Esophagus mucosa (tissue), 1 donor: ENCODE measurements at regions not wholly inside any gene's neighbourhood (a gene's known extent, or its start where the extent isn't known, plus 50 kb on each side); places are given as distances from the start of the nearest gene placed in this dataset.
"Not testable (repeated sequence)": the region's sequence is repeated elsewhere in the genome, so short reads cannot be mapped to it uniquely, and the experiment has no call there.

Experiments
- ATAC-seq: fragments of 200-7000 bp; cut with Tn5 transposase; one replicate; pipeline ENCODE4 v1.9.1; 2020
- donor health status: DM: yes; HTN: yes; CAD: no.

DNA sequence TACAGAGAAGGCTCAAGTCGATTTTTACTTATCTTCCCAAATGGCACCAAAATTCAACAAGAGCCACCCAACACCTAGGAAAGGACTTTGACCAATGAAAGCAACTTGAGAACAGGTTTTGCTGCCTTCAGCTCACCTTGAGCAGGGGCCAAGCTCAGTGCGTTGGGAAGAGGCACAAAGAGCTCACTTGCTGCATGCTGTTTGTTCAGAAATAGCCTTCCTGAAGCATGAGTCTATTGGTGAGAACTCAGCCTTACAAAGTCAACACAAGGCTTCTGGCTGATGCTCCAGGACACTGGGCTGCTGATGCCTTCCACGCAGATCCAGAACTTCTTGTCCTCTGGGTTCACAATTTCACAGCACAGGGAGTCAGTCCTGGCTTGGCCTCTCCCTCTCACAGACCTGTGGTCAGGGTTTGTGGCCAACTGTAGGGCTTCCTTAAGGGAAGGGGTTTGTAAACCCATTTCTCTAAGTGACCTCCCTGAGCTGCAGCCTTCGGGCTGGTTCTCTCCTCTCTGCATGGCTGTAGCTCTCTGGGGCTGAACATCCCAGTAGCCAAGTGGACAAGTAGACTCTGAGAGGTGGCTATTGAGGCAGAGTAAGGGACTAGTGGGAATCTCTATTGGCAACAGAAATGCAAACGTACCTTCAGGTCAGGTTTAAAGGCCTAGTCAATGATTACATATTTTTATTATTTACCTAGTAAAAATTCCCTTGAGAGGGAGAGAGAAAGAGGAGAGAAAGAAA is 124.7 kb upstream of the GATA6 start:
- no peak for ATAC-seq

DNA sequence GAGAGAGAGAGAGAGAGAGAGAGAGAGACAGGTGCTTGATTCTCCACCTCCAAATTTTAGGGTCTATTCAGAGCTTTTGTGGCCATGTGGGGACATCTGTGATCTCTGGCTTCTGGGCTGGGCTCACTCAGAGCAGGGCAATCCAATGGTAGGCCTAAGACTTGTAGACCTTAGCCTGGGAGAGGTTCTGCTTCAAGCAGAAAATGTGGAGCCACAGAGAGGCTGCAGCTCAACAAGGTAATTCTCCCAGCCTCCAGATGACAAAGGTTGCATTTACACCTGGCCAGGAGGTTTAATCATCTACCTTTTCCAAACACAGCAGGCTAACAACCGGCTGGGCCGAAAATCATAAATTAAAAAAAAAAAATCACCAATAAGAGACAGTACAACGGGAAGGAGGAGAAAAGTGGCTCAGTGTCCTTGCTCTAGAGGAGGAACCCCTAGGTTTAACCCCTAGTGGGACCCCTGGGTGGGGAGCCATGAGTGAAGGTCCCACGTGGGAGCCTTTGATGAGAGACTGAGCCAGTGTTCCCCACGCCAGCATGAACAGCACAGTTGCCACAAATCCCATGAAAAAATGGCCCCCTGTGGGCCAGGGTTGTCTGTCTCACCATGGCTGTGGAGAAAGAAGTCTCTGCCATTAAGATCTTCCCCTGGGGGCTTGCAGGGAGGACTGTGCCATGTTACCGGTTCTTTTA is 124.0 kb upstream of the GATA6 start:
- no peak for ATAC-seq

DNA sequence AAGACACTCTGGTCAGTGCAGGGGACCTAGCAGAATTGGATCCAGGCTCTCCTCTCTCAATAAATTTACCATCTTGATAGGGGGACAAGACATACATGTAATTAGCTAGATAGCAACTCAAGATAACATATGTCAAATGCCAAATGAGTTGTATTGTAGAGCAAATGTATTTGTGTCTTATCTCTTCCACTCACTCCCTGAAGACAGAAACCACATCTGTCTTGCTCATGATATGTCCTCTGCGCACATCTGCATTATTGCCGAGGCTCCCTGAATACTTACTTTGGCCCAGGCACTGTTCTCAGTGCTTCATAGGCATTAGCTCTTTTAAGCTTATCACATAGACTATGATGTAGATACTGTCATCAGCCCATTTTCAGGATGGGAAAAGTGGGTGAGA is 122.9 kb upstream of the GATA6 start:
- ATAC-seq: no peak

DNA sequence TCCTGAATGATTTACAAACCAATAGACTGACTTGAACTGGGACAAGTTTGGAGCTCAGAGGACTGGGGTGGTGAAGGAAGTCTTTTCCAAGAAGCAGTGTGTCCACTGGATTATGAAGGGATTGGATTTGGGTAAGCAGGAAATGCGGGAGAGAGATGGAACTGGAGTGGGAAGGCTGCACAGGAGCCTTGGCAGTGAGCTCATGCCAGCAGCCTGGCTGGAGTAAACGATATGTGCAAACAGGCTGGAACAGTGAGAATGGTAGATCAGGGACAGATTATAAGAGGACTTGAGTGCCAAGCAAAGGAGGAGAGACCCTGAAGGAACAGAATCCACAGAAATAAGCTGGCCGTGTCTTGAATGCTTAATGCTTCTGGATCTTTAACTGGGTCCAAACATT is 121.9 kb upstream of the GATA6 start:
- no peak for ATAC-seq

DNA sequence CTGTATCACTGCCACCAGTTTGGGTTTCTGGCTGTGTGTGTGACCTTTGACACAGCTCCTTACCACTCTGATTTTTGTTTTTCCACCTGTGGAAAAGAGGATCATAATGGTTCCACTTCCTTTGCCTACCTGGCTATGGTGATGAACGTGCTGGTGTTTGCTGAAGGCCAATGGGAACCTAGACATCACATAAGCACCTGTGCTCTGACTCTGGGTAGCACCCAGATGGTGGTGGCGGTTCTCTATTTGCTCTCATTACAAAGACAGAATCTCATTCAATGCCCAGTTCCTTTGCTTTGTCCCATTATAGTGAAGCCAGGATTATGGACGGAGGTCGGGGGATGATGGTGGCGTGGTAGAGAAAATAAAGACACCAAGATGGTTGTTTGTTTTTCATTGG is 121.2 kb upstream of the GATA6 start:
- ATAC-seq: no peak

DNA sequence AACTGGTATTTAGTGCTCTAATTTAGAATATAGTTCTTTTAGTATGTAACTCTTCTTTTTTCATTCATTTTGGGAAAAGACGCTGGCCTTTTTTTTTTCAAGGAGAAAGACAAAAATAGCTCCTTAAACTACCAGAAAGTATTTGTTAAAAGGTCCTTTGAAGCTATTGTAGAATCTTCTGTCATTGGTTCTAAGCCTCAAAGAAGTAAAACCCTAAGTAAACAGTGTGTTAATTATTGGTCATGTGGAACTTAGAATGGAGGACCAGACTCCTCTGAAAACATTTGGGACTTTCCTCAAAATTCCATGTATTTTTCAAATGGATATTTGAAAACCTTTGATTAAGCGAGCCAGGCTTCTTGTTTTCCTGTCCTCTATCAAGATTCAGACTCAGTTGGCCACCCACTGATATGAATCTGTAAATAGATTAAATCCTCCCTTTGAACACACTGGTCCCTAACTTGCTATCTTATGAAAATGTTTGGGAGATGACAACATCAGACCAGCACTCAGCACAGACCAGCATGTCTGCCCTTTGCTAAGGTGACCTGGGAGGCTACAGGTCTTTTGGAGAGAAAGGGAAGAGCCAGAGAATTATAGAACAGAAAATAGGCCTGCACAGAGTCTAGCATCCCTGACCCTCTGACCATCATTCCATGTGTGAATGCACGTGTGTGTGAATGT is 120.3 kb upstream of the GATA6 start:
- no peak for ATAC-seq

DNA sequence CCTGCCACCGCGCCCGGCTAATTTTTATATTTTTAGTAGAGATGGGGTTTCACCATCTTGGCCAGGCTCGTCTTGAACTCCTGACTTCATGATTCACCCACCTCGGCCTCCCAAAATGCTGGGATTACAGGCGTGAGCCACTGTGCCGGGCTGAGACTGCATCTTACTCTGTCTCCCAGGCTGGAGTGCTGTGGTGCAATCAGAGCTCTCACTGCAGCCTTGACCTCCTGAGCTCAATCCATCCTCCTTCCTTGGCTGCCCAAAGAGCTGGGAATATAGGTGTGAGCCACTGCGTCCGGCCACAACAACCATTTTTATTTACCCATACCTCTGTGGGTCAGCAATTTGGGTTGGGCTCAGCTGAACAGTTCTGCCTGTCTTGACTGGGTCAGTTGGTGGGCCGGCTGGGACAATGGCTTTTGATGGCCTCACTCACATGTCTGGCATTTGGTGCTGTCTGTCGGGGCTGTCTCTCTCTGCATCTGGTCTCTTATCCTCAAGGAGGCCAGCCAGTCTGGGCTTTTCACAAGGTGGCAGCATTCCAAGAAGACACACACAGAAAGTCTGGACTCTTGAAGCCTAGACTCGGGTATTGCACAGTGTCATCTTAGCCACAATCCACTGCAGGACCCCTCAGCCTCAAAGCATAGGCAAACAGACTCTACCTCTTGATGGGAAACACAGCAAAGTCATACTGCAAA is 116.8 kb upstream of the GATA6 start:
- ATAC-seq: no peak

DNA sequence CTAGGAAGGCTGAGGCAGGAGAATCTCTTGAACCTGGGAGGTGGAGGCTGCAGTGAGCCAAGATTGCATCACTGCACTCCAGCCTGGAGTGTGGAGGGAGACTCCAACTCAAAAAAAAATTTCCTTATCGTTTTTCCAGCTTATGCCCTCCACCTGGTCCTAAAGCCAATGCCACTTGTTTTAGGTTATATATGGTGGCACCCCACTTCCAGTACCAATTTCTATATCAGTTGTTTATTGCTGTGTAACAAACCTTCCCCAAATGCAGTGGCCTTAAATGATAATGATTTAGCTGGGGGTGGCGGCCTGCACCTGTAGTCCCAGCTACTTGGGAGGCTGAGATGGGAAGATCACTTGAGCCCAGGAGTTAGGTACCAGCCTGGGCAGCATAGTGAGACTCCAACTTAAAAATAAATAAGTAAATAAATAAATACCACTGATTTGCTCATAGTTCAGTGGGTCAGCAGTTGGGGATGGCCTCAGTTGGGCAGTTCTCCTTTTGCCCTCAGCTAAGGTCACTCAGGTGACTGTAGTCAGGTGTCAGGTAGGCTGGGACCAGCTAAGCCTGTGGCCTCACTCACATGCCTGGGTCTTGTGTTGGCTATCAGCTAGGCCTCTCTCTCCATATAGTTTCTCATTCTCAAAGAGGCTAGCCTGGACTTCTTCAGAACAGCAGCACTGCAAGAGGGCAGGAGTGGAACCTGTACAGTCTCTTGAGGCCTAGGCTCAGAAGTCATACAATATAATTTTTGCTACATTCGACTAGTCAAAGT is 113.7 kb upstream of the GATA6 start:
- ATAC-seq: no peak

DNA sequence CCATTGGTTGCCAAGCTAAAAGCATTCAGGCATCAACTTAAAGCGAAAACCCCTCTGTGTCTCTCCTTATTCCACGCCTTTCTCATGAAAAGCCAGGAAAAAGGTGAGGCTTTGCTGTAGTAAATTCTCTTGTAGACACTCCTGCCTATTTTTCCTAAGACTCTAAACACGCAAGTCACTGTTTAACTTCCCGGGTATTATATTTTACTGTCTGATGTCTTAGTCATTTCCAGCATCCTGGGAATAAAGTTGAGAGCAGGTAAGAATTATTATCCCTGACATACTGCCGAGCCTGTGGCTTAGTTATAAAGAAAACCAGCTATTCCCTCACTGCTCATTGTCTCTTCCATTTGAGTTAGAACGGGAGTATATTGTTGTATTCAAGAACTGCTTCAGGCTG is 112.4 kb upstream of the GATA6 start:
- no peak for ATAC-seq

DNA sequence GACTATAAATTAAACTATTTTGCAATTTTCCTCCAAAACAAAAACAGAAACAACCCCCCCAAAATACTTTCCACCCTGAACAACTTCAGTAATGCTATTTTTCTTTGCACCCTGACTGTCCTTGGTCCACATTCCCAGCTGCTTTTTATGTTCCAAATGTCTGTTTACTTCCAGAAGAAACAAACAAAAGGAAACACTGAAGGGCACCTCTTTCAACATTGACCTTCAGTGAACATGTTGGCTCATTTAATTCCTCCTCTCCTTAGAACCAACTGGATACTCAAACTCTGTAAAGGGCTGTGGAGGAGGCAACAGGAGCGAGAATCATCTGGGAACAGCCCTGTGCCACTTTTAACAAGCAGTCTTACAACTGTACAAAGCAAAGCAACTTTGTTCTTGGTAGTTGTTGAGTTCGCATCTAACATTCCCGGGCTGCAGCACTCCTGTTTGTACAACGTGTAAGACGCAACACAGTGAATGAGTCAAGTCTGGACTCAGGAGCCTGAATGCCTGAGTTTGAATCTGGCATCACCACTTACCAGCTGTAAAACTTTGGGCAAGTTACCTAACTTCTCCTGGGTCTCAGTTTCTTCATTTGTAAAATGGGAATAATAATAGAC is 111.4 kb upstream of the GATA6 start:
- no peak for ATAC-seq

DNA sequence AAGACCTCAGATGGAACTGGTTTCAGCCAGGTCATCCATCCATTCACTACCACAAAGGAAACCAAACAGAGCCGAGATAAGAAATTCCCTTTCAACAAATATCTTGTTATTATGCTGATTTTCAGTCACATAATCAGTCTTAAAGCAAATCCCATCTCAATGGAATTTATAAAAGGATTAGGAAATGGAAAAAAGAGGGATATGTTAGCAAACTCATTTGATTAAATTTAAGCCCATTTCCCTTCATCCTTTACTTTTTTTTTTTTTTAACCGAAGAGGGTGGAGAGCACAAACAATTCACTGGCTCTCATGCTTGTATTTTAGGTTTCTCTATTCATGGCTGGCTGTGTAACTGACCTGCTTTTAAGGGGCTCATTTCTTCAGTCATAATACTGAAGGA is 109.0 kb upstream of the GATA6 start:
- no peak for ATAC-seq

DNA sequence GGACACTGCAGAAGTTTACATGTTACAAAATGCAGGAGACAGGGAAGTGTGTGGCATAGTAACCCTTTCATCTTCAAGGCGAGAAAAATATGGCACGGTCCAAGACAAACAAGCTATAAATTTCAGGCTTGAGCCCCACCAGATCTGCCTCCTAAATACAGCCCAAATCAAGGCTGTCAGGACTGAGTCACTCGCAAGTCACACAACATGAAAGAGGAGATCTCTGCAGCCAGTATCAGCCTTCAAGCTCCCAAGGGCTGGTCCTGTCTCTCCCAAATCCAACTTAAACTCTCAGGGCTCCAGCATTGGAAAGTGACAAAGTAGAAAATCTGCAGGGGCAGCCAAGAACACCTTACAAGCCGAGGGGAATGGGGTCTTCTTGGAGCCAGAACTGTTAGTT is 106.3 kb upstream of the GATA6 start:
- ATAC-seq: no peak

DNA sequence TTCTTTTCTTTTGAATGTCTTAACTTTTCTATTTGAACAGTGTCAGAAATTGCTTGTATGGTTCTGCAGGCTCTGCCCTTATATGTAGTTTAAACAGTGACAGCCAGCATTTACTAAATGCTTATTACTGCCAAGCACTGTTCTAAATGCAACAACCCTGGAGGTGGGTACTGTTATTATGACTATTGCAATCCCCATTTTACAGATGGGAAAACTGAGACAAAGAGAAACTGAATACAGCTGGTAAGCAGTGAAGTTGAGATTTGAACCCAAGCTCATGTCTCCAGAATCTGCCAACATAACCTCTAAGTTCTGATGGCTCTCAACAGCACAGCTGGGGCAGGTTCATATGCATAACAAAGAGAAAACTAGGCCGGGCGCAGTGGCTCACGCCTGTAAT is 105.7 kb upstream of the GATA6 start:
- no peak for ATAC-seq

DNA sequence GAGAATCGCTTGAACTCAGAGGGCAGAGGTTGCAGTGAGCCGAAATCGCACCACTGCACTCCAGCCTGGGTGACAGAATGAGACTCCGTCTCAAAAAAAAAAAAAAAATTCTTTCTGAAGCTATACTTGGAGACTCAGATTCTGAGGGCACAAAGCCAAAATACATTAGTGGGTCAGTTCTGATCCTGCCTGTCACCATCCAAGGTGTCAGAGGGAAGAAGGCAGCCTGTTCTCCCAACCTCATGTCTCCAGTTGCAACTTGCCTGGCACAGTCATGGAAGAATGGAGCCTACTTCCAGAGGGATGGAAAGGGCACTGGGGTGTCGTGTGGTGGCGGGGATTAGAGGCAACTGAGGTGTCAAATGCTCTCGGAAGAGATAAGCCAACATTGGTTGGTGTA is 104.8 kb upstream of the GATA6 start:
- ATAC-seq: no peak

DNA sequence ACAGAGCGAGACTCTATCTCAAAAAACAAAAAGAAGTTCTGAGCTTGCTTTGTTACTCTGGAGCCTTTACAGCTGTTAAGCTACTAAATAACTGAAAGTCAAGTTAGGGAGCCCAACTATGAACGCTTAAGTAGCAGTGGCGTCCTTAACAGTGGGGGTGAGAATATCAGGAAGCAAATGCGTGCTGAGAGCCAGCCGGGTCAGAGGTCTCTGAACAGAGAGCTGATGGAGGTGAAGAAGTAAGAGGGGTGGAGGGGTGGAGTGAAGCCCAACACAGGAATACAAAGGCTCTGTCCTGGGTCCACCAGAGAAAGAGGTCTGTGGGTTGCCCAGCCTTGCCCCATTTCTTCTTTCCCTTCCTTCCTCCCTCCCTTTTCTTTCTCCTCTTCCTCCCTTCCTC is 104.1 kb upstream of the GATA6 start:
- ATAC-seq: no peak

DNA sequence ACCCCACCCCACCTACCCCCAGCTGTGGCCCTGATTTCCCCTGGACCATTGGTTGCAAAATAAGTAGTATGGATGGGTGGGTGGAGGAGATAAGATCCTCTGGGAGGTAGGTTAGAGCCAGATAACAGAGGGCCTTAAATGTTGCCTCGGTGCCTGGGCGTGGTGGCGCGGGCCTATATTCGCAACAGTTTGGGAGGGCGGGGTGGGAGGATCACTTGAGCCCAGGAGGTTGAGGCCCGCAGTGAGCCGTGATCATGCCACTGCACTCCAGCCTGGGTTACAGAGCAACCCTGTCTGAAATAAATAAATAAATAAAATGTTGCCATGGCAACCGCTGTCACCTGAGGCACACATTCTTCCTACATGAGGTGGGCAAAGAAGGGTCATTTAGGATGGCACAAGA is 103.3 kb upstream of the GATA6 start:
- no peak for ATAC-seq

DNA sequence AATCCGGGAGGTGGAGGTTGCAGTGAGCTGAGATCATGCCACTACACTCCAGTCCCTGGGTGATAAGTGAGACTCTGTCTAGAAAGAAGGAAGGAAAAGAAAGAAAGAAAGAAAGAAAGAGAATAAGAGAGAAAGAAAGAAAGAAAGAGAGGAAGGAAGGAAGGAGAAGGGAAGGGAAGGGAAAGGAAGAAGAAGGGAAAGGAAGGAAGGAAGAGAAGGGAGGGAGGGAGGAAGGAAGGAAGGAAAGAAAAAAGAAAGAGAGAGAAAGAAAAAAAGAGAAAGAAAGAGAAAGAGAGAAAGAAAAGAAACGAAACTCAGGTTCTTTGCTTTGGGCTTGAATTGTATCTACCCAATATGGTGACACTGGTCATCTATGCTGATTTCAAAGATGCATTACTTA is 102.3 kb upstream of the GATA6 start:
- ATAC-seq: no peak

DNA sequence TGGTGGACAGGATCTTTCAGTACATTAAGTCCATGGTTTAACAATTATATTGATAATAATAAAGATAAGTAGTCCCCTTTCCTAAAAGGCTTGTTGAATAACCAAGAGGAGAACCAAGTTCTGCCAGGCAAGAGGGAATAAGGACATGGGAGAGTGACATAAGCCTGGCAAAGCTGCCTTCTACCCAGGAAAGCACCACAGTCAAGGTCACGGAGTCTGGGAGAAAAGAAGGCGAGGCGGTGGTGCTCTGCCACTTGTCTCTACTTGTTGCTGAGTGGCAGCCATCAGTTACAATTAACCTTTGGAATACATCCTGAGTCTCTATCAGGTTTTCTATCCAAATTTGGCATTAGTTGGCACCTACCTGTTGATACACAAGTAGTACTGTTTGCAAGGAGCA is 101.7 kb upstream of the GATA6 start:
- ATAC-seq: no peak

DNA sequence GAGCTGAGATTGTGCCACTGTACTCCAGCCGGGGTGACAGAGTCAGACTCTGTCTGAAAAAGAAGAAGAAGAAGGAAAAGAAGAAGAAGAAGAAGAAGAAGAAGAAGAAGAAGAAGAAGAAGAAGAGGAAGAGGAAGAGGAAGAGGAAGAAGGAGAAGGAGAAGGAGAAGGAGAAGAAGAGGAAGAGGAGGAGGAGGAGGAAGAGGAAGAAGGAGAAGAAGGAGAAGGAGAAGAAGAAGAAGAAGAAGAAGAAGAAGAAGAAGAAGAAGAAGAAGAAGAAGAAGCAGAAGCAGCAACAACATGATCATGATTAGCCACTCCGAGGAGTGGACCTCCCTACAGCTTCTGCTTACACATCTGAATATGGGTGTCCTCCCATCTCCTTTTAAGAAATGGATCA is 100.6 kb upstream of the GATA6 start:
- ATAC-seq: not testable (repeated sequence)

DNA sequence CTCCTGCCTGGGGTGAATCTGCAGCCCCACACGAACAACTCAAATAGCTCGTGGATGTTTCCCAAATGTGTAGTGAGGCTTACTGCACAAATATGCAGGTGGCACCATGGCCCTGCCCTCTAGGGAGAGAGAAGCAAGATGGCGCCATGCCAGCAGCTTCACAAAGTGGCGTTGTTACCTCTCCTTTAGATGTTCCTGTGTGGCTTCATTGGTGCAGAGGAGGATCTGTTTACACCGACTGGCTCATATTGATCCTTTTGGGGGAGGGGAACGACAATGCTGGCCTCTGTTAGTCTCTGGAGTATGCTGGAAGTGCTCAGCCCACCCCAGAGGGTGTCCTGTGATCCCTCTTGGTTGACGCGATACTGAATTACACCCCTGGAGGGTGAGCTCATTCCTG is 99.5 kb upstream of the GATA6 start:
- ATAC-seq: no peak

DNA sequence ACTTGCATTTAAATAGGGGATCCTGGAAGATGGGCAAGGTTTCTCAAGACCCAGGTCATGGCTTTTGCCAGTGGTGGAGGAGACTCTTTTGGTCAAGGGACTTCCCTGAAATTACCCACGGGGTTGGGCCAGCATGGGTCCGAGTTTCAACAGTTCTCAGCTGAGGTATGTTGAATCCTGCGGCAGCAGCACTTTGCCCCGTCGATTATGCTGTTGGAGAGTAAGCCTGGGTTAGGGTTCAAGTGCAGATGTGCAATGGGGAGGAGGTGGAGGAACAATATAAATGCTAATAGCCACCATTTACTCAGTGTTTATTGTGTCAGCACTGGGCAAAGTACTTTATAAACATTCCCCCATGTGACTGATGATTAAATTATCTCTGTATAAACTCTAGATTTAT is 96.0 kb upstream of the GATA6 start:
- ATAC-seq: no peak
